Activated B cell treated with CpG ODN at 0.5 μM for 24 hours (primary cell): ENCODE measurements at regions not wholly inside any gene's neighbourhood (a gene's known extent, or its start where the extent isn't known, plus 50 kb on each side); places are given as distances from the start of the nearest gene placed in this dataset.

Experiments used
- ATAC-seq: fragments of 200-7000 bp; cut with Tn5 transposase; one replicate; pipeline ENCODE4 v1.10.0; 2021; ENCODE audit warnings: low read depth, mild to moderate bottlenecking, moderate library complexity
- CTCF ChIA-PET: fragments of 350-600 bp; sonication (Branson Sonifier 250); formaldehyde crosslinking; loops from one replicate; lab custom pipeline; 2021; ENCODE audit warnings: antibody characterized with exemption; lab: Charles Lee
- POLR2A ChIA-PET: fragments of 350-600 bp; sonication (Branson Sonifier 250); formaldehyde crosslinking; loops from one replicate; lab custom pipeline; 2021; ENCODE audit warnings: antibody characterized with exemption; lab: Charles Lee
- DNase-seq: peaks from one replicate; pipeline ENCODE4 v3.0.0; 2022
- H3K27ac Mint-ChIP-seq: one replicate; pipeline ENCODE4 v1.8.0; 2020; ENCODE audit warnings: mixed read lengths
- H3K27me3 Mint-ChIP-seq: one replicate; pipeline ENCODE4 v1.8.0; 2021; ENCODE audit warnings: mixed read lengths
- H3K36me3 Mint-ChIP-seq: one replicate; pipeline ENCODE4 v1.8.0; 2021; ENCODE audit warnings: low read depth, mixed read lengths
- H3K4me1 Mint-ChIP-seq: one replicate; pipeline ENCODE4 v1.8.0; 2021; ENCODE audit warnings: mixed read lengths
- H3K4me3 Mint-ChIP-seq: one replicate; pipeline ENCODE4 v1.8.0; 2020; ENCODE audit warnings: mild to moderate bottlenecking, mixed read lengths
- H3K9me3 Mint-ChIP-seq: one replicate; pipeline ENCODE4 v1.8.0; 2020; ENCODE audit warnings: mixed read lengths
- intact Hi-C: fragments of 100-400 bp; cut with micrococcal nuclease; formaldehyde crosslinking; loops from one replicate; pipeline ENCODE4 v1.15.1; 2024
- TF ChIP-seq, protein P1 (sequence below): fragments of 200-600 bp; IDR thresholded peaks from one replicate; pipeline ENCODE4 v1.8.0; 2022; ENCODE audit warnings: antibody characterized with exemption, mild to moderate bottlenecking

- DNase-seq = no peak
- Mint-ChIP-seq H3K36me3 (no peaks in the 10 kb centered on the region), H3K27me3 (peaks cover 2% of the 10 kb centered on the region), H3K4me3 (no peak overlapping the region), H3K4me1 (peaks cover 6% of the 10 kb centered on the region), H3K9me3 (peaks cover 11% of the 10 kb centered on the region), H3K27ac (no peak overlapping the region)
- ChIA-PET CTCF (no interaction called here), POLR2A (no interaction called here)
- no peak for ATAC-seq
- intact Hi-C loops = no loop called here
- TF ChIP-seq, protein P1, sequence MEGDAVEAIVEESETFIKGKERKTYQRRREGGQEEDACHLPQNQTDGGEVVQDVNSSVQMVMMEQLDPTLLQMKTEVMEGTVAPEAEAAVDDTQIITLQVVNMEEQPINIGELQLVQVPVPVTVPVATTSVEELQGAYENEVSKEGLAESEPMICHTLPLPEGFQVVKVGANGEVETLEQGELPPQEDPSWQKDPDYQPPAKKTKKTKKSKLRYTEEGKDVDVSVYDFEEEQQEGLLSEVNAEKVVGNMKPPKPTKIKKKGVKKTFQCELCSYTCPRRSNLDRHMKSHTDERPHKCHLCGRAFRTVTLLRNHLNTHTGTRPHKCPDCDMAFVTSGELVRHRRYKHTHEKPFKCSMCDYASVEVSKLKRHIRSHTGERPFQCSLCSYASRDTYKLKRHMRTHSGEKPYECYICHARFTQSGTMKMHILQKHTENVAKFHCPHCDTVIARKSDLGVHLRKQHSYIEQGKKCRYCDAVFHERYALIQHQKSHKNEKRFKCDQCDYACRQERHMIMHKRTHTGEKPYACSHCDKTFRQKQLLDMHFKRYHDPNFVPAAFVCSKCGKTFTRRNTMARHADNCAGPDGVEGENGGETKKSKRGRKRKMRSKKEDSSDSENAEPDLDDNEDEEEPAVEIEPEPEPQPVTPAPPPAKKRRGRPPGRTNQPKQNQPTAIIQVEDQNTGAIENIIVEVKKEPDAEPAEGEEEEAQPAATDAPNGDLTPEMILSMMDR = no peak
Measured at GRCh38 chr22:48829908-48830307, 997.8 kb downstream of the BRD1 start.

DNA sequence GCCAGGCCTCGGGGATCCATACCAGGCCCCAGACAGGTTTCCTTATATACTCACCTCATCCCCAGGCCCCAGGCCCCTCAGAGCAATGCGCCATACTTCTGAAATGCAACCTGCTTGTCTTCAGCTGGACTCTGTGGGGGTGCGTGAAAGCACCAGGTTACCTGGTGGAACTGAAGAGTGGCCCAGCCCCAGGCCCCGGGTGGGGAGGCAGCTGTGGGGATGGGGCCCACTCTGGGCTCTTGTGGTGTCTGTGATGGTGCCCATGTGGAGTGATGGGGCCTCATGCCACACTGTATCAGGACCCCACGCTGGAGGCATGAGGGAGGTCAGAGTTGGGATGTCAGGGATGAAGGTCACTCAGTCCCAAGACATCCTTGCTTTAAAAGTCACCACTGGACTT is 999.0 kb downstream of the BRD1 start:
- intact Hi-C loops = no loop called here
- TF ChIP-seq, protein P1 = no peak
- ATAC-seq = no peak
- ChIA-PET POLR2A (no interaction called here), CTCF (no interaction called here)
- Mint-ChIP-seq H3K4me3 (no peak overlapping the region), H3K9me3 (peaks cover 11% of the 10 kb centered on the region), H3K27me3 (peaks cover 2% of the 10 kb centered on the region), H3K4me1 (no peaks in the 10 kb centered on the region), H3K27ac (no peak overlapping the region), H3K36me3 (no peaks in the 10 kb centered on the region)
- no peak for DNase-seq

DNA sequence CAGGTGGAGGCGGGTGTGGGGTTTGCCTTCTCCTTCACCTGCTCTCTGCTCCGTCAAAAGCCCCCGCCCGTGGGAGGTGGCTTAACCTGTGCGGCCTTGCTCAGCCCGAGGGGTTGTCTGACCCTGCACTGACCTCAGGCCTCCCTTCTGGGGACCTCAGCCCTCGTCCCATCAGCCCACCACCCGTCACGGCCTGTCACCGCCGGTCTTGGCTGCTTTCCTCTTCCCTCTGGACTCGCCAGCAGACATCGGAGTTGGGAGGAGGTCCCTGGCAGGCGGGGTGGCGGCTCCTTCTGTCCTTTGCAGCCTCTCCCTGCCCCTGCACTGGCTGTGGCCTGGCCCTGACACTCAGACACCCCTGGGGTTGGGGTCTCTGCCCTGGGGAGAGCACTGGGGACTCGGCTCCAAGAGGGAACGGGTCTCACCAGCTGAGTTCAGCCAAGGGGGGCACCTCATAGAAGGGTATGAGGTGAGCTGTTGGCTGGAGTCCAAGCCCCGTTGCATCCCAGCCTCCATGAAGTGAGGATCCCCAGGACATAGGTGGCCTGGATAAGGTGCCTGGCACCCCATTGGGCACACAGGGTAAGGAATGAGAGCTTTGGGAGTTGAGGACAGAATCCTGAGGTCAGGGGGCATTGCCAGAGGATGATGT is 999.6 kb downstream of the BRD1 start:
- intact Hi-C loops = no loop called here
- H3K4me3 Mint-ChIP-seq = no peak overlapping the region
- ChIA-PET POLR2A (no interaction called here), CTCF (no interaction called here)
- H3K4me1 Mint-ChIP-seq = no peaks in the 10 kb centered on the region
- ATAC-seq = no peak
- H3K27me3 Mint-ChIP-seq = peaks cover 2% of the 10 kb centered on the region
- H3K27ac Mint-ChIP-seq = no peak overlapping the region
- no peaks in the 10 kb centered on the region for H3K36me3 Mint-ChIP-seq
- TF ChIP-seq, protein P1 = no peak
- H3K9me3 Mint-ChIP-seq = peaks cover 8% of the 10 kb centered on the region
- no peak for DNase-seq

- Mint-ChIP-seq H3K4me3 (no peak overlapping the region), H3K36me3 (no peaks in the 10 kb centered on the region), H3K27ac (no peak overlapping the region), H3K4me1 (no peaks in the 10 kb centered on the region), H3K27me3 (peaks cover 2% of the 10 kb centered on the region), H3K9me3 (peaks cover 7% of the 10 kb centered on the region)
- ATAC-seq (no peak), DNase-seq (no peak)
- TF ChIP-seq, protein P1 = no peak
- ChIA-PET CTCF (no interaction called here), POLR2A (no interaction called here)
- intact Hi-C loops = no loop called here
Measured at GRCh38 chr22:48827268-48827846, 1000.3 kb downstream of the BRD1 start.

DNA sequence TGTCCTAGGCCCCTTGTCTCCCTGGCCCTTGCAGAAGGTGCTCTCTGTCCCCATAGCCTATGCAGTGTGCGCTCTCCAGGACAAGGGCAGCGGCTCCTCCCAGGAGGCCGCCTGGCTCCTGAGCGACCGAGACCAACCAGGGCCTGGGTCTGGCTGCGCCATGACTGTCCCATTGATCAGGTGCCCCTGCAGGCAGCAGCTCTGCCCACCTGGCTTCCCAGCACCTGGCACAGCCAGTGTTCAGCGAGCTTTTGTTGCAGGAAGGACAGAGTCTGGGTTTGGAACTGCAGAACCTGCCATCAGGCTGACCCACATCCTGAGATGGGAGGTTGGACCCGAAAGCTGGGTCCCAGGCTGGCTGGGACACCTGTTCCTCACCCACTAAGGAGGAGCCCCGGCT is 1001.1 kb downstream of the BRD1 start:
- intact Hi-C loops = no loop called here
- H3K4me3 Mint-ChIP-seq = no peak overlapping the region
- ChIA-PET POLR2A (no interaction called here), CTCF (no interaction called here)
- H3K4me1 Mint-ChIP-seq = no peaks in the 10 kb centered on the region
- DNase-seq (no peak), ATAC-seq (no peak)
- H3K36me3 Mint-ChIP-seq = no peaks in the 10 kb centered on the region
- peaks cover 3% of the 10 kb centered on the region for H3K27me3 Mint-ChIP-seq
- peaks cover 7% of the 10 kb centered on the region for H3K9me3 Mint-ChIP-seq
- TF ChIP-seq, protein P1 = no peak
- H3K27ac Mint-ChIP-seq = no peak overlapping the region
